Esophagus muscularis mucosa (tissue), 4 donors: ENCODE measurements at regions not wholly inside any gene's neighbourhood (a gene's known extent, or its start where the extent isn't known, plus 50 kb on each side); places are given as distances from the start of the nearest gene placed in this dataset.

Experiments used
- DNase-seq: peaks from one replicate; pipeline ENCODE4 v3.0.0-alpha.2; 2017; ENCODE audit errors: extremely low spot score
- H3K27ac ChIP-seq, 4 donors: fragments of 200-600 bp; sonication (generic); replicated peaks in 1 of 4; 1 replicate in 3 of 4; 2 replicates in 1 of 4; pipeline ENCODE4 v1.5.1; 2016 to 2019; ENCODE audit warnings: mild to moderate bottlenecking in 1 of 4
- H3K27me3 ChIP-seq, 4 donors: fragments of 200-600 bp; sonication (generic); one replicate each; pipeline versions ENCODE4 v1.5.1 to v1.6.0; 2016 to 2019
- H3K36me3 ChIP-seq, 4 donors: fragments of 200-600 bp; sonication (generic); one replicate each; pipeline ENCODE4 v1.5.1; 2016 to 2019
- H3K4me1 ChIP-seq, 4 donors: fragments of 200-600 bp; sonication (generic); one replicate each; pipeline ENCODE4 v1.5.1; 2016 to 2019
- H3K4me3 ChIP-seq, 4 donors: fragments of 200-600 bp; sonication (generic); 1 replicate in 2 of 4; 2 replicates in 2 of 4; pipeline ENCODE4 v1.5.1; 2016 to 2019; ENCODE audit warnings: mild to moderate bottlenecking in 4 of 4, moderate library complexity in 1 of 4
- H3K9me3 ChIP-seq, 4 donors: fragments of 200-600 bp; sonication (generic); 1 replicate in 3 of 4; 2 replicates in 1 of 4; pipeline ENCODE4 v1.5.1; 2016 to 2019
- CTCF ChIP-seq, 3 experiments: fragments of 200-600 bp in 2 of 3; fragments of 450-650 bp in 1 of 3; sonication (generic) in 2 of 3; IDR thresholded peaks; one replicate each; pipeline ENCODE4 v1.5.1; 2017 to 2019; ENCODE audit warnings: antibody characterized with exemption in 3 of 3, mild to moderate bottlenecking in 2 of 3, moderate library complexity in 1 of 3
- EP300 ChIP-seq: sonication (generic); formaldehyde crosslinking; IDR thresholded peaks from one replicate; pipeline ENCODE4 v1.6.1; 2017; ENCODE audit warnings: antibody characterized with exemption
- POLR2A ChIP-seq: fragments of 450-650 bp; IDR thresholded peaks from one replicate; pipeline ENCODE4 v1.6.1; 2017; ENCODE audit warnings: antibody characterized with exemption, moderate library complexity, mild to moderate bottlenecking, low read depth
- POLR2AphosphoS5 ChIP-seq, 2 donors: sonication (generic); formaldehyde crosslinking; IDR thresholded peaks; one replicate each; pipeline ENCODE4 v1.6.1; 2017; ENCODE audit warnings: antibody characterized with exemption in 2 of 2
- WGBS: methylation state at CpG from one replicate; pipeline ENCODE4 v1.1.5; 2018; 5-methylcytosine and 5-hydroxymethylcytosine counted together
- intact Hi-C: fragments of 100-400 bp; cut with DNase I; formaldehyde crosslinking; loops from one replicate; pipeline ENCODE4 v1.15.1; 2023

GRCh38 chr15:91553196-91553854 is 300.2 kb upstream of the SLCO3A1 start:
- Histone ChIP-seq H3K4me1 (peaks cover 0 to 4% (median 0%) of the 10 kb centered on the region in 4 donors), H3K4me3 (no peak overlapping the region), H3K27ac (no peak overlapping the region), H3K27me3 (no peaks in the 10 kb centered on the region), H3K9me3 (no peaks in the 10 kb centered on the region), H3K36me3 (no peaks in the 10 kb centered on the region)
- no peak for DNase-seq
- intact Hi-C loops = no loop called here
- WGBS = 63% methylated on average over 6 of the region's 6 CpGs
- TF ChIP-seq POLR2A (no peak), POLR2AphosphoS5 (IDR thresholded peaks at IDR 0.05) (no peak), CTCF (IDR thresholded peaks at IDR 0.05) (no peak), EP300 (no peak)

DNA sequence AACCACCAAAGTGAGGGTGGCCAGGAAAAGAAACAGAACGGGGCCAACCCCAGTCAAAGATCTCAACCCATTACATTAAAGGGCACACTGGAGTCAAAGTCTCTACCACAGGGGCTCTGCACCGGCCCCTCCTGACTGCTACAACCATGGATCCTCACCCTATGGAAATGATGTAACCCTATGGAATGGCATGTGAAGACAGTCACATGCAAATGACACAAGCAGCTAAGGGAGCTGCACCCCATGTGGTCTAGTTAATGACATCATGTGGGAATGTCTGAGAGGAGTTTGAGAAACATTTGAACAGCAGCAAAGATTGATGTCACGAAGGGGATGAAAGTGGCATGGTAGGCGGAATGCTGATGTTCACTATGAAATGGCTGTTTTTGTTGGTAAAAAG is 298.2 kb upstream of the SLCO3A1 start:
- Histone ChIP-seq H3K4me1 (no peaks in the 10 kb centered on the region), H3K36me3 (no peaks in the 10 kb centered on the region), H3K27ac (no peak overlapping the region), H3K27me3 (no peaks in the 10 kb centered on the region), H3K9me3 (no peaks in the 10 kb centered on the region), H3K4me3 (no peak overlapping the region)
- 97% methylated on average over 4 of the region's 4 CpGs for WGBS
- TF ChIP-seq POLR2AphosphoS5 (IDR thresholded peaks at IDR 0.05) = no peak
- TF ChIP-seq CTCF (IDR thresholded peaks at IDR 0.05) = no peak
- TF ChIP-seq POLR2A = no peak
- no peak for TF ChIP-seq EP300
- intact Hi-C loops = no loop called here
- DNase-seq = no peak

- no peaks in the 10 kb centered on the region for H3K27me3 ChIP-seq
- intact Hi-C loops = no loop called here
- 87% methylated on average over 5 of the region's 5 CpGs for WGBS
- DNase-seq = no peak
- H3K27ac ChIP-seq = no peak overlapping the region
- H3K4me1 ChIP-seq = peaks cover under 1 to 14% (median 9%) of the 10 kb centered on the region in 4 donors
- H3K9me3 ChIP-seq = no peaks in the 10 kb centered on the region
- no peaks in the 10 kb centered on the region for H3K36me3 ChIP-seq
- TF ChIP-seq EP300 (no peak), POLR2AphosphoS5 (IDR thresholded peaks at IDR 0.05) (no peak), CTCF (IDR thresholded peaks at IDR 0.05) (no peak), POLR2A (no peak)
- H3K4me3 ChIP-seq = no peak overlapping the region
These were observed 296.6 kb upstream of the SLCO3A1 start for GRCh38 chr15:91556926-91557325.

DNA sequence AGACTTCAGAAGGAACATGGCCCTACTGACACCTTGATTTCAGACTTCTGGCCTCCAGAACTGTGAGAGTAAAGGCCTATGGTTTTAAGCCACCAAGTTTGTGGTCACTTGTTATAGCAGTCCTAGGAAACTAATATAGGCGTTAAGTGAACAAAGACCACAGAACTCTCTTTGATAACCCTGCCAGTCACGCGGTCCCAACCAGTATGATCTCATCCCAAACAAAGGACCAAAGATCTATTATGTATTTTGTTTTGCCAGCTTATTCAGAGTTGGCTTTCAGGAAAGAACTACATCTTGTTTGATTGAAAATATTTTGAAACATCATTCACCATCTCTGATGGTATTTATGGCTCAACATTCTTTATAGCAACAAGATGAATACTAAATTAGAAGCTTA is 294.4 kb upstream of the SLCO3A1 start:
- no peak overlapping the region for H3K27ac ChIP-seq
- no peaks in the 10 kb centered on the region for H3K27me3 ChIP-seq
- 96% methylated on average over 3 of the region's 3 CpGs for WGBS
- no peaks in the 10 kb centered on the region for H3K36me3 ChIP-seq
- peaks cover 3 to 20% (median 17%) of the 10 kb centered on the region in 4 donors for H3K4me1 ChIP-seq
- no peak for DNase-seq
- H3K4me3 ChIP-seq = no peak overlapping the region
- no peaks in the 10 kb centered on the region for H3K9me3 ChIP-seq
- TF ChIP-seq POLR2AphosphoS5 (IDR thresholded peaks at IDR 0.05) (no peak), POLR2A (no peak), EP300 (no peak), CTCF (IDR thresholded peaks at IDR 0.05) (no peak)
- intact Hi-C loops = no loop called here
